Neural progenitor cell (in vitro differentiated cells): ENCODE measurements at regions not wholly inside any gene's neighbourhood (a gene's known extent, or its start where the extent isn't known, plus 50 kb on each side); places are given as distances from the start of the nearest gene placed in this dataset.

ENCODE experiments used
- EZH2 ChIP-seq: fragments of 200-600 bp; sonication (generic); IDR thresholded peaks from 2 replicates; pipeline ENCODE4 v1.6.1; 2017; ENCODE audit warnings: antibody characterized with exemption, mild to moderate bottlenecking, moderate library complexity
- EZH2phosphoT487 ChIP-seq: fragments of 200-600 bp; sonication (generic); IDR thresholded peaks from 2 replicates; pipeline ENCODE4 v1.6.1; 2017; ENCODE audit warnings: antibody characterized with exemption
- TF ChIP-seq, protein P1 (sequence below): fragments of 200-600 bp; sonication (generic); IDR thresholded peaks from 2 replicates; pipeline ENCODE4 v1.5.1; 2017; ENCODE audit warnings: antibody characterized with exemption, mild to moderate bottlenecking

DNA sequence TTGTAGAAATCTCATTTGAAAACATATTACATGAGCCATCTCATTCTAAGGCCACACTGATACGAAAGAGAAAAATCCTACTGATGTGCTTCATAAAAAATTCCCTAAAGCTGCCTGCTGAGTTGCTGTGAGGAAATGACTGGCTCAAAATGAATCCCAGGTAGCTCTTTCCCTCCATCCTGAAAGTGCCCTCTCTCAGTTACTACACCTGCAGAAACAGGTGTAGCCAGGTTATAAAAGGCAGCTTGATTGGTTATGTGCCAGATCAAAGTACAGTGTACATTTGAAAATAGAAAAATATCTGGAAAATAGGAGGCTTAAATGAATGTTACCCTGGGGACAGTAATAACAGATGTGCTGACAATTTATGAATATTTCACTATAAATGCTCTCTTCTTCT, 833.4 kb upstream of the ADGRL4 start:
- TF ChIP-seq EZH2 (no peak), EZH2phosphoT487 (no peak)
- TF ChIP-seq, protein P1, sequence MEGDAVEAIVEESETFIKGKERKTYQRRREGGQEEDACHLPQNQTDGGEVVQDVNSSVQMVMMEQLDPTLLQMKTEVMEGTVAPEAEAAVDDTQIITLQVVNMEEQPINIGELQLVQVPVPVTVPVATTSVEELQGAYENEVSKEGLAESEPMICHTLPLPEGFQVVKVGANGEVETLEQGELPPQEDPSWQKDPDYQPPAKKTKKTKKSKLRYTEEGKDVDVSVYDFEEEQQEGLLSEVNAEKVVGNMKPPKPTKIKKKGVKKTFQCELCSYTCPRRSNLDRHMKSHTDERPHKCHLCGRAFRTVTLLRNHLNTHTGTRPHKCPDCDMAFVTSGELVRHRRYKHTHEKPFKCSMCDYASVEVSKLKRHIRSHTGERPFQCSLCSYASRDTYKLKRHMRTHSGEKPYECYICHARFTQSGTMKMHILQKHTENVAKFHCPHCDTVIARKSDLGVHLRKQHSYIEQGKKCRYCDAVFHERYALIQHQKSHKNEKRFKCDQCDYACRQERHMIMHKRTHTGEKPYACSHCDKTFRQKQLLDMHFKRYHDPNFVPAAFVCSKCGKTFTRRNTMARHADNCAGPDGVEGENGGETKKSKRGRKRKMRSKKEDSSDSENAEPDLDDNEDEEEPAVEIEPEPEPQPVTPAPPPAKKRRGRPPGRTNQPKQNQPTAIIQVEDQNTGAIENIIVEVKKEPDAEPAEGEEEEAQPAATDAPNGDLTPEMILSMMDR: no peak
